ENCODE measurements at regions not wholly inside any gene's neighbourhood (a gene's known extent, or its start where the extent isn't known, plus 50 kb on each side); places are given as distances from the start of the nearest gene placed in this dataset.

- TF ChIP-seq MAX (IDR thresholded peaks at IDR 0.05; ENCODE audit: low read depth, low read length): no peak
- no peak for TF ChIP-seq NFXL1 (IDR thresholded peaks at IDR 0.05; ENCODE audit: borderline replicate concordance)
Measured at GRCh38 chr4:82063017-82063416, 310.8 kb downstream of the HNRNPD start (continued).

- no peaks in the 10 kb centered on the region for H3K36me3 ChIP-seq (ENCODE audit: control insufficient read depth in 2 of 2, insufficient read depth in 2 of 2, low read length in 1 of 2)
- FAIRE-seq (no peak), DNase-seq (ENCODE audit: low read depth, low spot score) (no peak), ATAC-seq (no peak)
- 5% methylated on average over 1 of the region's 1 CpG for WGBS (ENCODE audit: insufficient coverage, insufficient replicate concordance, low lambda C conversion rate, missing lambda C conversion rate)
- no peak overlapping the region for H3K9ac ChIP-seq (ENCODE audit: control insufficient read depth, insufficient read depth, low read length)
- POLR2A ChIA-PET: no interaction called here
- CTCF ChIA-PET: interaction anchor here (0.6 kb wide), 1 partner anchor 177 kb away, joined by 3 read pairs; no protein-coding TSS in a partner anchor
- no peaks in the 10 kb centered on the region for H3K4me1 ChIP-seq (ENCODE audit: control insufficient read depth, insufficient read depth, low read length)
- in situ Hi-C loops (cut with MboI): no loop called here
- H3K4me3 ChIP-seq: no peak overlapping the region
- BruUV-seq (replicated peaks): no TSS peak
- intact Hi-C loops (cut with micrococcal nuclease; ENCODE audit: unreplicated experiment): no loop called here
- no peaks in the 10 kb centered on the region for H3K79me2 ChIP-seq (ENCODE audit: control insufficient read depth, insufficient read depth, low read length)
- H3K9me3 ChIP-seq (replicated peaks; ENCODE audit: control insufficient read depth, insufficient read depth, low read length): no peaks in the 10 kb centered on the region; the same call in 2 of the 3 replicates
- no peak overlapping the region for H3K27ac ChIP-seq (ENCODE audit: control insufficient read depth, insufficient read depth)
- no peak for TF ChIP-seq E4F1 (IDR thresholded peaks at IDR 0.05; ENCODE audit: borderline replicate concordance, partially characterized antibody)
- TF ChIP-seq ZBTB33 (IDR thresholded peaks at IDR 0.05): no peak
- TF ChIP-seq RELB (IDR thresholded peaks at IDR 0.05; ENCODE audit: low read depth): no peak
- no peak for TF ChIP-seq MTA2 (IDR thresholded peaks at IDR 0.05; ENCODE audit: low read depth)
- TF ChIP-seq ELK1 (IDR thresholded peaks at IDR 0.05; ENCODE audit: low read depth, low read length): no peak
- no peak for TF ChIP-seq CBFB (IDR thresholded peaks at IDR 0.05; ENCODE audit: low read depth)
- TF ChIP-seq ETV6 (conservative IDR thresholded peaks at IDR 0.05 in 1 of 2, IDR thresholded peaks at IDR 0.05 in 1 of 2; ENCODE audit: borderline replicate concordance in 1 of 2, low read depth in 1 of 2): no peak
- no peak for TF ChIP-seq PBX3 (IDR thresholded peaks at IDR 0.05; ENCODE audit: insufficient replicate concordance, low read depth, low read length)
- SMC1A ChIA-PET (ENCODE audit: uncharacterized antibody, unreplicated experiment): no interaction called here
- RAD21 ChIA-PET (ENCODE audit: unreplicated experiment): no interaction called here
- no peaks in the 10 kb centered on the region for H4K20me1 ChIP-seq (ENCODE audit: control insufficient read depth, insufficient read depth)
- H2AFZ ChIP-seq (ENCODE audit: control insufficient read depth, low read depth, low read length): no peak overlapping the region
- H3K4me2 ChIP-seq (ENCODE audit: control insufficient read depth, insufficient read depth): no peak overlapping the region
- no peaks in the 10 kb centered on the region for H3K27me3 ChIP-seq (replicated peaks in 1 of 2; ENCODE audit: control insufficient read depth in 2 of 2, insufficient read depth in 2 of 2, low read length in 1 of 2)
Measured at GRCh38 chr4:82057990-82058544, 315.7 kb downstream of the HNRNPD start.

All from GM12878 (cell line).